ENCODE measurements at regions not wholly inside any gene's neighbourhood (a gene's known extent, or its start where the extent isn't known, plus 50 kb on each side); places are given as distances from the start of the nearest gene placed in this dataset.

DNA sequence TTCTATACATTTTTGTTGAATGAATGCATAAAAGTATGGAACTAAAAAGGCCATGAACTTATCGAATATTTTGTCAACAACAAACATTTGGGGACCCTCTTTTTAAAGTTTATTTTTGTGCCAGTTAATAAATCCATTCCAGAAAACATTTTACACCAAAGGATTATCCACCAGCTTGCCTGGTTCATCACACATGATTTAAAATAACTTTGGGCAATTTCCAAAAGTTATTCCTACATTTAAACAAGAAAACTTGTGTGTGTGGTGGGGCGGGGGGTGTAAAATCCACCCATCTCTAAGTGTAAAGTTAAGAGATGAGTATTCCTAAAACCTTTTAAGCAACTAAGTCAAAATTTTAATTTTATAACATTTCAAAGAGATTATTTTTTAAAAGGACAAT lies 224.5 kb upstream of the SNX7 start:
- Histone ChIP-seq H3K27me3 (no peaks in the 10 kb centered on the region), H3K4me3 (no peak overlapping the region), H3K9me3 (no peaks in the 10 kb centered on the region), H3K4me1 (no peaks in the 10 kb centered on the region), H3K27ac (no peak overlapping the region), H3K36me3 (no peaks in the 10 kb centered on the region)
- DNase-seq (ENCODE audit: low spot score in 2 of 2): no peak
- intact Hi-C loops (cut with DNase I; ENCODE audit: low total_unique reads): no loop called here
- no peak for TF ChIP-seq POLR2A (IDR thresholded peaks at IDR 0.05)
- no peak for TF ChIP-seq POLR2AphosphoS5 (IDR thresholded peaks at IDR 0.05)
- TF ChIP-seq, protein P1, sequence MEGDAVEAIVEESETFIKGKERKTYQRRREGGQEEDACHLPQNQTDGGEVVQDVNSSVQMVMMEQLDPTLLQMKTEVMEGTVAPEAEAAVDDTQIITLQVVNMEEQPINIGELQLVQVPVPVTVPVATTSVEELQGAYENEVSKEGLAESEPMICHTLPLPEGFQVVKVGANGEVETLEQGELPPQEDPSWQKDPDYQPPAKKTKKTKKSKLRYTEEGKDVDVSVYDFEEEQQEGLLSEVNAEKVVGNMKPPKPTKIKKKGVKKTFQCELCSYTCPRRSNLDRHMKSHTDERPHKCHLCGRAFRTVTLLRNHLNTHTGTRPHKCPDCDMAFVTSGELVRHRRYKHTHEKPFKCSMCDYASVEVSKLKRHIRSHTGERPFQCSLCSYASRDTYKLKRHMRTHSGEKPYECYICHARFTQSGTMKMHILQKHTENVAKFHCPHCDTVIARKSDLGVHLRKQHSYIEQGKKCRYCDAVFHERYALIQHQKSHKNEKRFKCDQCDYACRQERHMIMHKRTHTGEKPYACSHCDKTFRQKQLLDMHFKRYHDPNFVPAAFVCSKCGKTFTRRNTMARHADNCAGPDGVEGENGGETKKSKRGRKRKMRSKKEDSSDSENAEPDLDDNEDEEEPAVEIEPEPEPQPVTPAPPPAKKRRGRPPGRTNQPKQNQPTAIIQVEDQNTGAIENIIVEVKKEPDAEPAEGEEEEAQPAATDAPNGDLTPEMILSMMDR (IDR thresholded peaks at IDR 0.05): no peak

DNA sequence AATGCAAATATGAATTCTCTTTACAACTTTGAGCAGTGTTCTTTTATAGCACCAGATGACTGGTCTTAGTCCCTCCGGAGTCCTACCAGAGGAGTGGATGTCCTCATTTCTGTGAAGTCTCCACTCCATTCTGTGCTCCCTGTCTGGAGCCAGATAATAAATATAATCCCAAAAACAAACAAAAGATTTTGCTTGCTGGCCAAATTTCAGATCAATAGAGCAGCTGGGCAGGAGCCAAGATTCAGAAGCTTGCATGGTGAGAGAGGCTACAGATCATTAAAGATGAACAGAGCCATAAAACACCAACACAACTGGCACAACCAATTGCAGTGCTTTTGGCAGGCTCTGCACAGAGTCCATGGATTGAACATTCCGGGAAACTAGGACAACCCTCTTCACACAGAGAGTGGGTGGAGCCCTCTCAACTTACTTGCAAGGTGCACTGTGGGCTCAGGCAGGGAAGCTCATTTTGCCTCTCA lies 231.5 kb upstream of the SNX7 start:
- H3K4me3 ChIP-seq: no peak overlapping the region
- H3K36me3 ChIP-seq: no peaks in the 10 kb centered on the region
- no peaks in the 10 kb centered on the region for H3K27me3 ChIP-seq
- H3K4me1 ChIP-seq: no peaks in the 10 kb centered on the region
- DNase-seq (ENCODE audit: low spot score in 2 of 2): no peak
- intact Hi-C loops (cut with DNase I; ENCODE audit: low total_unique reads): no loop called here
- no peak overlapping the region for H3K27ac ChIP-seq
- TF ChIP-seq POLR2A (IDR thresholded peaks at IDR 0.05): no peak
- TF ChIP-seq, protein P1 (IDR thresholded peaks at IDR 0.05): no peak
- H3K9me3 ChIP-seq: no peaks in the 10 kb centered on the region

DNA sequence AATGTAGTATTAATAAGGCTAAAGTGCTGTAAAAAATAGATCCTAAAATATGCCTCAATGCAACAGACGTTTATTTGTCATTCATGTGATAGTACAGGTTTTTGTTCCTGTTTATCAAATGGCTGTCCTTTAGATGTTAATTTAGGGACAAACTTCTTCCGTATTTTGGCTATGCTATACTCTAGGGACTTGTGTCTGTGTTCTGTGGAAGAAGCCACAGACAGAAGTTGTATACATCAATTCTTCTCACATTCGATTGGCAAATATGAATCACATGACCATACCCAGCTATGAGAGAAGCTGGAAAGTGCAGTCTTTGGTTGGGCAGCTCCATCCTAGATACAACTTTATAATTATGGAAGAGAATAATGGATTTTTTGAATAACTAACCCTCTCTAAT lies 232.7 kb upstream of the SNX7 start:
- Histone ChIP-seq H3K27ac (no peak overlapping the region), H3K9me3 (no peaks in the 10 kb centered on the region), H3K36me3 (no peaks in the 10 kb centered on the region), H3K4me3 (no peak overlapping the region), H3K27me3 (no peaks in the 10 kb centered on the region), H3K4me1 (no peaks in the 10 kb centered on the region)
- no peak for DNase-seq (ENCODE audit: low spot score in 2 of 2)
- TF ChIP-seq POLR2A (IDR thresholded peaks at IDR 0.05) (no peak), POLR2AphosphoS5 (IDR thresholded peaks at IDR 0.05) (no peak)
- intact Hi-C loops (cut with DNase I; ENCODE audit: low total_unique reads): no loop called here

DNA sequence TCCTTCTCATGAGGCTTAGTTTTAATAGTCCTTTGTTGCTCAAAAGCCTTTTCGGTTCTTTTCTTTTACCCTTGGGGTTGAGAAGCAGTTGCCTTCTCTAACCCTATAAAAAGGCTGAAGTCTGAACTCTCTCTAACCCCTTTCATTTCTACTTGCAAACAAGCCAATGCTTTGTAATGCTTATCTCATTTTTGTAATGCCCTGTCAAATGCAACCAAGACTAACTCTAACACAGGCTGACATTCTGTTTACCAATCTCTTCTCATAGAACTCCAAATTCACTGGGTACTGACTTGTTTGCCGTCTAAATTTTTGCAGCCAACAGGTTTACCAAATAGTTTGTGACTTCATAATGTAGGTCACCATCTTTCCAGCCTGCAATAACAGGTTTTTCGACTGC lies 233.9 kb upstream of the SNX7 start:
- Histone ChIP-seq H3K27me3 (no peaks in the 10 kb centered on the region), H3K27ac (no peak overlapping the region), H3K4me1 (no peaks in the 10 kb centered on the region), H3K4me3 (no peak overlapping the region), H3K36me3 (no peaks in the 10 kb centered on the region), H3K9me3 (no peaks in the 10 kb centered on the region)
- TF ChIP-seq POLR2A (IDR thresholded peaks at IDR 0.05) (no peak), POLR2AphosphoS5 (IDR thresholded peaks at IDR 0.05) (no peak)
- TF ChIP-seq, protein P1 (IDR thresholded peaks at IDR 0.05): no peak
- no peak for DNase-seq (ENCODE audit: low spot score in 2 of 2)
- intact Hi-C loops (cut with DNase I; ENCODE audit: low total_unique reads): no loop called here

DNA sequence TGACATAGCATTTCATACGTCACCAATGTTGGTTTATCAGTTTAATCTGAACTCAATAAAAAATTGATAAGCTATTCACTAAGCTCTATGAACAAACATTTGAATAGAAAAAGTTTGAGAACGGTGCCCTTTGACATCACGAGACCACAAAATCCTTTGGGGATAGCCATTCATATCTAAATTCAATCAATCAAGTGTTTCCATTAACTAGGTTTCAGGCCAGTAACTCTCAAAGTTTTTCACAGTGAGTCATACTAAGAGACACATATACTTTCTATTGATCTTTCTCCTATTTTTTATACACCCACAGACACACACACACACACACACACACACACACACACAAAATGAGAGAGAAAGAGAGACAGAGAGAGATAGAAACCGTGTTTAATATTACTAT lies 235.4 kb upstream of the SNX7 start:
- no peaks in the 10 kb centered on the region for H3K4me1 ChIP-seq
- H3K9me3 ChIP-seq: no peaks in the 10 kb centered on the region
- DNase-seq (ENCODE audit: low spot score in 2 of 2): no peak
- H3K4me3 ChIP-seq: no peak overlapping the region
- H3K27ac ChIP-seq: no peak overlapping the region
- intact Hi-C loops (cut with DNase I; ENCODE audit: low total_unique reads): no loop called here
- no peaks in the 10 kb centered on the region for H3K27me3 ChIP-seq
- TF ChIP-seq POLR2AphosphoS5 (IDR thresholded peaks at IDR 0.05): no peak
- TF ChIP-seq POLR2A (IDR thresholded peaks at IDR 0.05): no peak
- TF ChIP-seq, protein P1 (IDR thresholded peaks at IDR 0.05): no peak
- H3K36me3 ChIP-seq: no peaks in the 10 kb centered on the region

DNA sequence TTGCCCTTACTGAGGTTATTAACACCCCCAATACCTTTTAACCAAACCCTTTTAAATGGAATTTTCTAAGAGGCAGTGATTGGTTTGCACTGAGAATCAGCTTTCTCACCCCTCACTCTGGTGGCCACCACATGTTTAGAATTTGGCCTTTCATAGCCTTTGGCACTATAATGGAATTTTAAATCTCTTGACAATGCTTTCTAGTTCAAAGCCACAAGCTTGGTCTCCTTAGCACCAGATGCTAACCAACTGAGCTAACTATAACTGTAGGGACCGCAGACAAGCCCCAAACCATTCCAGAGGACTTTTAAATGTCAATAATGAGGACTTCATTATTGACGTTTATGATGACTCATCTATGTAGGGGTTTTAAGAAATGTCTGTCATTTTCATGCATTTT lies 238.7 kb upstream of the SNX7 start:
- Histone ChIP-seq H3K27me3 (no peaks in the 10 kb centered on the region), H3K9me3 (no peaks in the 10 kb centered on the region), H3K36me3 (no peaks in the 10 kb centered on the region), H3K4me1 (no peaks in the 10 kb centered on the region), H3K27ac (no peak overlapping the region), H3K4me3 (no peak overlapping the region)
- DNase-seq (ENCODE audit: low spot score in 2 of 2): no peak
- TF ChIP-seq, protein P1 (IDR thresholded peaks at IDR 0.05): no peak
- TF ChIP-seq POLR2A (IDR thresholded peaks at IDR 0.05) (no peak), POLR2AphosphoS5 (IDR thresholded peaks at IDR 0.05) (no peak)
- intact Hi-C loops (cut with DNase I; ENCODE audit: low total_unique reads): no loop called here
